Activated CD4-positive, CD25-positive, alpha-beta regulatory T cell (primary cell): ENCODE measurements at regions not wholly inside any gene's neighbourhood (a gene's known extent, or its start where the extent isn't known, plus 50 kb on each side); places are given as distances from the start of the nearest gene placed in this dataset.
"Not testable (repeated sequence)": the region's sequence is repeated elsewhere in the genome, so short reads cannot be mapped to it uniquely, and the experiment has no call there.

ENCODE experiments used
- DNase-seq, 4 experiments: peaks; one replicate each; lab custom pipeline; 2025; lab: John Stamatoyannopoulos, UW

- DNase-seq = no peak
These were observed 257.0 kb upstream of the AUTS2 start for GRCh38 chr7:69341288-69341687.

- no peak for DNase-seq
These were observed 256.0 kb upstream of the AUTS2 start for GRCh38 chr7:69342154-69342884.

- no peak for DNase-seq
These were observed 249.0 kb upstream of the AUTS2 start for GRCh38 chr7:69349291-69349690.

- DNase-seq = no peak
These were observed 240.0 kb upstream of the AUTS2 start for GRCh38 chr7:69358163-69358821.

GRCh38 chr7:69359003-69359700 lies 239.1 kb upstream of the AUTS2 start:
- DNase-seq = no peak

GRCh38 chr7:69360913-69361312 lies 237.4 kb upstream of the AUTS2 start:
- no peak for DNase-seq

- DNase-seq = no peak
These were observed 235.1 kb upstream of the AUTS2 start for GRCh38 chr7:69363136-69363535.

- no peak for DNase-seq
These were observed 233.2 kb upstream of the AUTS2 start for GRCh38 chr7:69364813-69365643.

GRCh38 chr7:69365651-69366192 lies 232.6 kb upstream of the AUTS2 start:
- DNase-seq = no peak

GRCh38 chr7:69367780-69368179 lies 230.5 kb upstream of the AUTS2 start:
- DNase-seq = no peak

GRCh38 chr7:69373171-69374043 lies 224.9 kb upstream of the AUTS2 start:
- no peak for DNase-seq

GRCh38 chr7:69374044-69374425 lies 224.2 kb upstream of the AUTS2 start:
- DNase-seq = no peak

- DNase-seq = no peak
These were observed 221.1 kb upstream of the AUTS2 start for GRCh38 chr7:69377191-69377590.

GRCh38 chr7:69388452-69389137 lies 209.7 kb upstream of the AUTS2 start:
- DNase-seq = no peak

GRCh38 chr7:69389216-69389615 lies 209.1 kb upstream of the AUTS2 start:
- DNase-seq = no peak

GRCh38 chr7:69393912-69394311 lies 204.4 kb upstream of the AUTS2 start:
- not testable (repeated sequence) for DNase-seq

- no peak for DNase-seq
These were observed 203.1 kb upstream of the AUTS2 start for GRCh38 chr7:69395061-69395714.

GRCh38 chr7:69398986-69399385 lies 199.3 kb upstream of the AUTS2 start:
- DNase-seq = no peak

- DNase-seq = no peak
These were observed 198.9 kb upstream of the AUTS2 start for GRCh38 chr7:69399401-69399800.

GRCh38 chr7:69402696-69403095 lies 195.6 kb upstream of the AUTS2 start:
- no peak for DNase-seq
